Keratinocyte (primary cell): ENCODE measurements at regions not wholly inside any gene's neighbourhood (a gene's known extent, or its start where the extent isn't known, plus 50 kb on each side); places are given as distances from the start of the nearest gene placed in this dataset.

Experiments
- CTCF ChIP-seq, 3 experiments: IDR thresholded peaks in 1 of 3; conservative IDR thresholded peaks in 1 of 3; optimal IDR thresholded peaks in 1 of 3; 2 replicates in 2 of 3; 3 replicates in 1 of 3; pipeline versions ENCODE3 to v1.5.1; 2011; ENCODE audit warnings: low read length in 3 of 3, mild to moderate bottlenecking in 3 of 3, moderate library complexity in 2 of 3, control low read depth in 1 of 3, inconsistent platforms in 1 of 3; ENCODE audit not compliant: insufficient read depth in 2 of 3; ENCODE audit errors: extremely low read depth in 1 of 3
- EZH2 ChIP-seq: IDR thresholded peaks from one replicate; pipeline ENCODE4 v1.6.1; 2012; ENCODE audit warnings: inconsistent platforms, mild to moderate bottlenecking, low read length, moderate library complexity

DNA sequence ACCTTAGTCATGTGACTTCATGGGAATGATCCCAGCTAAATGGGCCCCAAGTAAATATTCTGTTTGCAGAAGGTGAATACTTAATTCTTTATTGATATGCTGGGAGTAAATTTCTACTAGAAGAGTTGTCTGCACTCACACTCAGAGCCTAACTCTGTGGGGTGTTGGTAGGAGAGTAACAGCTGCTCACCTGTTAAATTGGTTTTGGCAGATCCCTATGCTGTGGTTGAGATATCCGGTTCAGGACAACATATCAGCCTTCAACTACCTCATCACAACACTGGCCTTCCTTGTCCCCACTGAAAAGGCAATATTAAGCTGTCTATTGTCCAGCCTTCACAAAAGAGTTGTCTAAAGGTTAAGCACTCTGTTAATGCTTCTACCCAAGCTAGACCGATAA is 738.3 kb downstream of the INHBA start:
- TF ChIP-seq CTCF (optimal IDR thresholded peaks at IDR 0.05 in 1 of 3, IDR thresholded peaks at IDR 0.05 in 1 of 3, conservative IDR thresholded peaks at IDR 0.05 in 1 of 3; ENCODE audit: extremely low read depth in 1 of 3, insufficient read depth in 2 of 3, low read length in 3 of 3) = no peak
- no peak for TF ChIP-seq EZH2
